HG03439 (cell line): ENCODE measurements at regions not wholly inside any gene's neighbourhood (a gene's known extent, or its start where the extent isn't known, plus 50 kb on each side); places are given as distances from the start of the nearest gene placed in this dataset.

ENCODE experiments used
- ATAC-seq: cut with Tn5 transposase; IDR thresholded peaks from one replicate; pipeline ENCODE4 v1.9.1; 2021; ENCODE audit warnings: mild to moderate bottlenecking, moderate library complexity; ENCODE audit not compliant: unreplicated experiment

GRCh38 chr12:126337556-126338441 lies 1272.6 kb downstream of the AACS start:
- no peak for ATAC-seq

- ATAC-seq = no peak
Measured at GRCh38 chr12:126342866-126343265, 1277.6 kb downstream of the AACS start.

GRCh38 chr12:126343321-126343720 lies 1278.1 kb downstream of the AACS start:
- no peak for ATAC-seq

GRCh38 chr12:126346087-126346486 lies 1280.9 kb downstream of the AACS start:
- no peak for ATAC-seq

GRCh38 chr12:126347421-126347820 lies 1282.2 kb downstream of the AACS start:
- no peak for ATAC-seq

- no peak for ATAC-seq
Measured at GRCh38 chr12:126349383-126349782, 1284.1 kb downstream of the AACS start.

- no peak for ATAC-seq
Measured at GRCh38 chr12:126353604-126354003, 1288.4 kb downstream of the AACS start.

GRCh38 chr12:126354633-126355032 lies 1289.4 kb downstream of the AACS start:
- no peak for ATAC-seq

- ATAC-seq = no peak
Measured at GRCh38 chr12:126355346-126355745, 1290.1 kb downstream of the AACS start.

GRCh38 chr12:126358806-126359205 lies 1293.6 kb downstream of the AACS start:
- no peak for ATAC-seq

- ATAC-seq = no peak
Measured at GRCh38 chr12:126359216-126359615, 1294.0 kb downstream of the AACS start.

- ATAC-seq = no peak
Measured at GRCh38 chr12:126361804-126362203, 1296.6 kb downstream of the AACS start.

GRCh38 chr12:126362493-126362892 lies 1297.3 kb downstream of the AACS start:
- no peak for ATAC-seq

GRCh38 chr12:126362964-126363363 lies 1297.7 kb downstream of the AACS start:
- no peak for ATAC-seq

- no peak for ATAC-seq
Measured at GRCh38 chr12:126369487-126370463, 1304.5 kb downstream of the AACS start.

- no peak for ATAC-seq
Measured at GRCh38 chr12:126383506-126383905, 1318.3 kb downstream of the AACS start.

GRCh38 chr12:126384026-126384564 lies 1318.9 kb downstream of the AACS start:
- ATAC-seq = no peak

GRCh38 chr12:126385785-126386184 lies 1320.5 kb downstream of the AACS start:
- ATAC-seq = no peak

GRCh38 chr12:126389220-126389841 lies 1324.1 kb downstream of the AACS start:
- ATAC-seq = no peak

- ATAC-seq = no peak
Measured at GRCh38 chr12:126389961-126390360, 1324.7 kb downstream of the AACS start.
